ENCODE measurements at regions not wholly inside any gene's neighbourhood (a gene's known extent, or its start where the extent isn't known, plus 50 kb on each side); places are given as distances from the start of the nearest gene placed in this dataset.
"Not testable (repeated sequence)": the region's sequence is repeated elsewhere in the genome, so short reads cannot be mapped to it uniquely, and the experiment has no call there.

GRCh38 chr5:1647580-1647979, 123.8 kb upstream of the LPCAT1 start:
- ChIA-PET POLR2A (no interaction called here), CTCF (no interaction called here)
- TF ChIP-seq SMAD3 (CRISPR knock-in tag; IDR thresholded peaks at IDR 0.05; ENCODE audit: borderline replicate concordance) (no peak), SP1 (CRISPR knock-in tag; conservative IDR thresholded peaks at IDR 0.05) (no peak)
- peaks cover 75% of the 10 kb centered on the region for H3K27me3 Mint-ChIP-seq (ENCODE audit: low read depth)
- no peak overlapping the region for H3K27ac Mint-ChIP-seq
- no peaks in the 10 kb centered on the region for H3K9me3 Mint-ChIP-seq
- DNase-seq (ENCODE audit: low spot score) (no peak), ATAC-seq (no peak)
- H3K4me1 Mint-ChIP-seq = peaks cover 19% of the 10 kb centered on the region
- H3K4me3 Mint-ChIP-seq = no peak overlapping the region
- no peaks in the 10 kb centered on the region for H3K36me3 Mint-ChIP-seq

- peak overlapping the region; percentile 65 for H3K4me3 Mint-ChIP-seq
- H3K27me3 Mint-ChIP-seq (ENCODE audit: low read depth) = peaks cover 67% of the 10 kb centered on the region
- no peaks in the 10 kb centered on the region for H3K9me3 Mint-ChIP-seq
- POLR2A ChIA-PET = no interaction called here
- CTCF ChIA-PET = interaction anchor here (0.6 to 3.4 kb wide), 72 partner anchors 9 to 722 kb away, joined by 3 to 44 read pairs (median 4); partner anchors contain the start of gene LPCAT1
- ATAC-seq (peak; percentile 85), DNase-seq (ENCODE audit: low spot score) (peak; percentile 88)
- peak; percentile 20; the same call in 1 of the 2 replicates for TF ChIP-seq ETV6 (CRISPR knock-in tag; IDR thresholded peaks at IDR 0.05)
- TF ChIP-seq ZSCAN18 (CRISPR knock-in tag; IDR thresholded peaks at IDR 0.05) = no peak
- peak; percentile 59; the same call in 1 of the 2 replicates for TF ChIP-seq FOXP1 (CRISPR knock-in tag; IDR thresholded peaks at IDR 0.05; ENCODE audit: borderline replicate concordance)
- peak; percentile 77 for TF ChIP-seq HMGXB4 (CRISPR knock-in tag; IDR thresholded peaks at IDR 0.05)
- no peak for TF ChIP-seq HMGA2 (CRISPR knock-in tag; IDR thresholded peaks at IDR 0.05)
- TF ChIP-seq NR2C2 (CRISPR knock-in tag; IDR thresholded peaks at IDR 0.05) = no peak
- peak; percentile 81; the same call in 1 of the 2 replicates for TF ChIP-seq CTCF (IDR thresholded peaks at IDR 0.05)
- peak; percentile 48; the same call in 1 of the 2 replicates for TF ChIP-seq SP1 (CRISPR knock-in tag; conservative IDR thresholded peaks at IDR 0.05)
- peaks cover 25% of the 10 kb centered on the region for H3K4me1 Mint-ChIP-seq
- H3K27ac Mint-ChIP-seq = no peak overlapping the region
- H3K36me3 Mint-ChIP-seq = no peaks in the 10 kb centered on the region
Observed at GRCh38 chr5:1644810-1645571, 121.2 kb upstream of the LPCAT1 start.

GRCh38 chr5:1644393-1644809, 120.6 kb upstream of the LPCAT1 start:
- peaks cover 25% of the 10 kb centered on the region for H3K4me1 Mint-ChIP-seq
- CTCF ChIA-PET = interaction anchor here (0.6 to 3.4 kb wide), 54 partner anchors 9 to 630 kb away, joined by 3 to 44 read pairs (median 5); no protein-coding TSS in a partner anchor
- H3K4me3 Mint-ChIP-seq = peak overlapping the region; percentile 48
- H3K36me3 Mint-ChIP-seq; DNase-seq (ENCODE audit: low spot score); H3K27ac Mint-ChIP-seq; ATAC-seq; POLR2A ChIA-PET; H3K9me3 Mint-ChIP-seq: not testable (repeated sequence)
- H3K27me3 Mint-ChIP-seq (ENCODE audit: low read depth) = peaks cover 63% of the 10 kb centered on the region

- H3K9me3 Mint-ChIP-seq = no peaks in the 10 kb centered on the region
- ChIA-PET POLR2A (no interaction called here), CTCF (interaction anchor here (0.7 to 3.4 kb wide), 26 partner anchors 10 to 629 kb away, joined by 3 to 44 read pairs (median 8); no protein-coding TSS in a partner anchor)
- H3K4me3 Mint-ChIP-seq = peak overlapping the region; percentile 48
- no peaks in the 10 kb centered on the region for H3K36me3 Mint-ChIP-seq
- DNase-seq (ENCODE audit: low spot score) = no peak
- no peak for ATAC-seq
- peaks cover 59% of the 10 kb centered on the region for H3K27me3 Mint-ChIP-seq (ENCODE audit: low read depth)
- no peak overlapping the region for H3K27ac Mint-ChIP-seq
- peaks cover 25% of the 10 kb centered on the region for H3K4me1 Mint-ChIP-seq
- no peak for TF ChIP-seq ATF2 (CRISPR knock-in tag; IDR thresholded peaks at IDR 0.05; ENCODE audit: borderline replicate concordance, low read depth)
- no peak for TF ChIP-seq PRDM15 (CRISPR knock-in tag; IDR thresholded peaks at IDR 0.05)
- TF ChIP-seq SP1 (CRISPR knock-in tag; conservative IDR thresholded peaks at IDR 0.05) = no peak
- TF ChIP-seq NR2C2 (CRISPR knock-in tag; IDR thresholded peaks at IDR 0.05) = no peak
- TF ChIP-seq CDX4 (CRISPR knock-in tag; IDR thresholded peaks at IDR 0.05; ENCODE audit: borderline replicate concordance) = no peak
Observed at GRCh38 chr5:1643651-1644392, 120.1 kb upstream of the LPCAT1 start.

All from WTC11 (cell line).